Esophagus muscularis mucosa (tissue), 4 donors: ENCODE measurements at regions not wholly inside any gene's neighbourhood (a gene's known extent, or its start where the extent isn't known, plus 50 kb on each side); places are given as distances from the start of the nearest gene placed in this dataset.

Experiments used
- DNase-seq: peaks from one replicate; pipeline ENCODE4 v3.0.0-alpha.2; 2017; ENCODE audit errors: extremely low spot score
- H3K27ac ChIP-seq, 4 donors: fragments of 200-600 bp; sonication (generic); replicated peaks in 1 of 4; 1 replicate in 3 of 4; 2 replicates in 1 of 4; pipeline ENCODE4 v1.5.1; 2016 to 2019; ENCODE audit warnings: mild to moderate bottlenecking in 1 of 4
- H3K27me3 ChIP-seq, 4 donors: fragments of 200-600 bp; sonication (generic); one replicate each; pipeline versions ENCODE4 v1.5.1 to v1.6.0; 2016 to 2019
- H3K36me3 ChIP-seq, 4 donors: fragments of 200-600 bp; sonication (generic); one replicate each; pipeline ENCODE4 v1.5.1; 2016 to 2019
- H3K4me1 ChIP-seq, 4 donors: fragments of 200-600 bp; sonication (generic); one replicate each; pipeline ENCODE4 v1.5.1; 2016 to 2019
- H3K4me3 ChIP-seq, 4 donors: fragments of 200-600 bp; sonication (generic); 1 replicate in 2 of 4; 2 replicates in 2 of 4; pipeline ENCODE4 v1.5.1; 2016 to 2019; ENCODE audit warnings: mild to moderate bottlenecking in 4 of 4, moderate library complexity in 1 of 4
- H3K9me3 ChIP-seq, 4 donors: fragments of 200-600 bp; sonication (generic); 1 replicate in 3 of 4; 2 replicates in 1 of 4; pipeline ENCODE4 v1.5.1; 2016 to 2019
- EP300 ChIP-seq: sonication (generic); formaldehyde crosslinking; IDR thresholded peaks from one replicate; pipeline ENCODE4 v1.6.1; 2017; ENCODE audit warnings: antibody characterized with exemption
- POLR2A ChIP-seq: fragments of 450-650 bp; IDR thresholded peaks from one replicate; pipeline ENCODE4 v1.6.1; 2017; ENCODE audit warnings: antibody characterized with exemption, moderate library complexity, mild to moderate bottlenecking, low read depth
- POLR2AphosphoS5 ChIP-seq, 2 donors: sonication (generic); formaldehyde crosslinking; IDR thresholded peaks; one replicate each; pipeline ENCODE4 v1.6.1; 2017; ENCODE audit warnings: antibody characterized with exemption in 2 of 2
- WGBS: methylation state at CpG from one replicate; pipeline ENCODE4 v1.1.5; 2018; 5-methylcytosine and 5-hydroxymethylcytosine counted together
- intact Hi-C: fragments of 100-400 bp; cut with DNase I; formaldehyde crosslinking; loops from one replicate; pipeline ENCODE4 v1.15.1; 2023
- TF ChIP-seq, protein P1 (sequence below), 3 experiments: fragments of 200-600 bp in 2 of 3; fragments of 450-650 bp in 1 of 3; sonication (generic) in 2 of 3; IDR thresholded peaks; one replicate each; pipeline ENCODE4 v1.5.1; 2017 to 2019; ENCODE audit warnings: antibody characterized with exemption in 3 of 3, mild to moderate bottlenecking in 2 of 3, moderate library complexity in 1 of 3

- no peaks in the 10 kb centered on the region for H3K27me3 ChIP-seq
- no peak overlapping the region for H3K4me3 ChIP-seq
- H3K27ac ChIP-seq: no peak overlapping the region
- H3K9me3 ChIP-seq: peaks cover 0 to 8% (median 0%) of the 10 kb centered on the region in 4 donors
- no peaks in the 10 kb centered on the region for H3K4me1 ChIP-seq
- WGBS: 67% methylated on average over 1 of the region's 1 CpG
- H3K36me3 ChIP-seq: no peaks in the 10 kb centered on the region
- intact Hi-C loops: no loop called here
- no peak for DNase-seq
- TF ChIP-seq, protein P1, sequence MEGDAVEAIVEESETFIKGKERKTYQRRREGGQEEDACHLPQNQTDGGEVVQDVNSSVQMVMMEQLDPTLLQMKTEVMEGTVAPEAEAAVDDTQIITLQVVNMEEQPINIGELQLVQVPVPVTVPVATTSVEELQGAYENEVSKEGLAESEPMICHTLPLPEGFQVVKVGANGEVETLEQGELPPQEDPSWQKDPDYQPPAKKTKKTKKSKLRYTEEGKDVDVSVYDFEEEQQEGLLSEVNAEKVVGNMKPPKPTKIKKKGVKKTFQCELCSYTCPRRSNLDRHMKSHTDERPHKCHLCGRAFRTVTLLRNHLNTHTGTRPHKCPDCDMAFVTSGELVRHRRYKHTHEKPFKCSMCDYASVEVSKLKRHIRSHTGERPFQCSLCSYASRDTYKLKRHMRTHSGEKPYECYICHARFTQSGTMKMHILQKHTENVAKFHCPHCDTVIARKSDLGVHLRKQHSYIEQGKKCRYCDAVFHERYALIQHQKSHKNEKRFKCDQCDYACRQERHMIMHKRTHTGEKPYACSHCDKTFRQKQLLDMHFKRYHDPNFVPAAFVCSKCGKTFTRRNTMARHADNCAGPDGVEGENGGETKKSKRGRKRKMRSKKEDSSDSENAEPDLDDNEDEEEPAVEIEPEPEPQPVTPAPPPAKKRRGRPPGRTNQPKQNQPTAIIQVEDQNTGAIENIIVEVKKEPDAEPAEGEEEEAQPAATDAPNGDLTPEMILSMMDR (IDR thresholded peaks at IDR 0.05): no peak
- TF ChIP-seq POLR2AphosphoS5 (IDR thresholded peaks at IDR 0.05) (no peak), EP300 (no peak), POLR2A (no peak)
Observed at GRCh38 chr4:125515016-125515415, 200.3 kb downstream of the FAT4 start.

- Histone ChIP-seq H3K27ac (no peak overlapping the region), H3K27me3 (no peaks in the 10 kb centered on the region), H3K4me1 (no peaks in the 10 kb centered on the region), H3K4me3 (no peak overlapping the region), H3K36me3 (no peaks in the 10 kb centered on the region), H3K9me3 (peaks cover 0 to 8% (median 0%) of the 10 kb centered on the region in 4 donors)
- 31% methylated on average over 2 of the region's 2 CpGs for WGBS
- DNase-seq: no peak
- intact Hi-C loops: no loop called here
- no peak for TF ChIP-seq POLR2A
- TF ChIP-seq EP300: no peak
- TF ChIP-seq, protein P1 (IDR thresholded peaks at IDR 0.05): no peak
- TF ChIP-seq POLR2AphosphoS5 (IDR thresholded peaks at IDR 0.05): no peak
Observed at GRCh38 chr4:125517831-125518230, 203.1 kb downstream of the FAT4 start.

GRCh38 chr4:125518281-125518680, 203.5 kb downstream of the FAT4 start:
- 84% methylated on average over 1 of the region's 1 CpG for whole genome bisulfite sequencing
- intact Hi-C loops: no loop called here
- Histone ChIP-seq H3K4me3 (no peak overlapping the region), H3K27me3 (no peaks in the 10 kb centered on the region), H3K4me1 (no peaks in the 10 kb centered on the region), H3K36me3 (no peaks in the 10 kb centered on the region), H3K9me3 (peaks cover 0 to 8% (median 0%) of the 10 kb centered on the region in 4 donors), H3K27ac (no peak overlapping the region)
- no peak for DNase-seq
- TF ChIP-seq EP300: no peak
- TF ChIP-seq POLR2AphosphoS5 (IDR thresholded peaks at IDR 0.05): no peak
- TF ChIP-seq, protein P1 (IDR thresholded peaks at IDR 0.05): no peak
- no peak for TF ChIP-seq POLR2A

- Histone ChIP-seq H3K4me3 (no peak overlapping the region), H3K36me3 (no peaks in the 10 kb centered on the region), H3K27ac (no peak overlapping the region), H3K4me1 (no peaks in the 10 kb centered on the region), H3K27me3 (no peaks in the 10 kb centered on the region), H3K9me3 (peaks cover 0 to 8% (median 0%) of the 10 kb centered on the region in 4 donors)
- no peak for DNase-seq
- intact Hi-C loops: no loop called here
- WGBS: 83% methylated on average over 6 of the region's 6 CpGs
- TF ChIP-seq POLR2AphosphoS5 (IDR thresholded peaks at IDR 0.05): no peak
- TF ChIP-seq, protein P1 (IDR thresholded peaks at IDR 0.05): no peak
- TF ChIP-seq EP300: no peak
- no peak for TF ChIP-seq POLR2A
Observed at GRCh38 chr4:125519371-125520146, 204.8 kb downstream of the FAT4 start.
